ENCODE measurements at regions not wholly inside any gene's neighbourhood (a gene's known extent, or its start where the extent isn't known, plus 50 kb on each side); places are given as distances from the start of the nearest gene placed in this dataset.

DNA sequence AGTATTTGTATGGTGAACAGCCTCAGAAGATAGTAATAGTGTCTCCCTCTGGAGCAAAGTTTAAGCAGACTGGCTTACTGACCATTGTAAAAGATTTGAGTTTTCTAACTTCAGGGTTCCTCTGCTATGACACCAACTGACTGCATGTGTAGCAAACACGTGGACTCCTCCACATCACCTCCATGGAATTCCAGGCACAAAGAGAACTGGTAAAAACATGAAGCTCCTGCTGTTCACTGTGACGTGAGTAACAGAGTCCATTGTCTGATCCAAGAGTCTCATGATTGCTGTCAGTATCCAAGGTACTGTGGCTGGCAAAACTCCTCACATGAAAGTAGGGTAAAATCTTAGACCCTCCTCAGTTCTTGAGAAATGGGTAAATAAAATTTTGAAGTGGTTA is 107.6 kb upstream of the FAM9B start:
- dilution Hi-C loops (cut with HindIII; ENCODE audit: low sequenced_read_pairs, unreplicated experiment): no loop called here
- BruUV-seq (replicated peaks): no TSS peak

More for the DNA sequence above, 107.6 kb upstream of the FAM9B start:
- WGBS, 2 experiments (ENCODE audit: extremely low coverage in 2 of 2, insufficient read length in 1 of 2): no CpG with 5 or more reads among the region's 2 CpGs
- Histone ChIP-seq H3K27me3 (ENCODE audit: control insufficient read depth, insufficient read depth, low read length) (no peaks in the 10 kb centered on the region), H3K14ac (replicated peaks; ENCODE audit: low read depth, low read length) (0 out of 2 replicates have a peak overlapping the region, but pooled peaks have one; percentile 10), H3K56ac (ENCODE audit: extremely low read depth, insufficient read depth, low read length) (no peak overlapping the region), H3K18ac (ENCODE audit: low read depth, low read length) (peak overlapping the region; percentile 55; the same call in 1 of the 2 replicates), H4K5ac (ENCODE audit: low read depth, low read length) (peak overlapping the region; percentile 58; the same call in 1 of the 2 replicates), H3K27ac (ENCODE audit: insufficient read depth, low read length) (no peak overlapping the region), H2BK20ac (ENCODE audit: low read depth, low read length) (peak overlapping the region; percentile 80; the same call in 1 of the 2 replicates), H4K8ac (ENCODE audit: low read depth in 2 of 2, low read length in 2 of 2) (peak overlapping the region in 1 of 2 experiments; percentile 22; a peak in 2 of 4 replicates), H2AK9ac (replicated peaks; ENCODE audit: low read depth, low read length, poor library complexity) (no peak overlapping the region), H3K9me3 (ENCODE audit: control insufficient read depth, insufficient read depth, low read length) (no peaks in the 10 kb centered on the region), H3K79me1 (ENCODE audit: low read depth in 1 of 2, low read length in 2 of 2) (no peaks in the 10 kb centered on the region), H2BK15ac (ENCODE audit: low read depth, low read length) (0 out of 3 replicates have a peak overlapping the region, but pooled peaks have one; percentile 12), H2AFZ (replicated peaks; ENCODE audit: low read length, poor library complexity) (no peak overlapping the region), H3K36me3 (ENCODE audit: control insufficient read depth, insufficient read depth, low read length) (no peaks in the 10 kb centered on the region), H3K4me1 (ENCODE audit: control insufficient read depth, insufficient read depth, low read length) (peaks cover 4% of the 10 kb centered on the region), H3K4ac (ENCODE audit: low read depth, low read length) (peak overlapping the region; percentile 20; the same call in 1 of the 2 replicates), H3K9me1 (ENCODE audit: insufficient read depth, low read length) (peaks cover 6% of the 10 kb centered on the region; the same call in 1 of the 2 replicates), H3K4me2 (ENCODE audit: low read depth, low read length) (peak overlapping the region; percentile 36; the same call in 1 of the 2 replicates), H2AK5ac (ENCODE audit: low read depth, low read length) (no peak overlapping the region), H3K9ac (ENCODE audit: low read depth, low read length) (no peak overlapping the region), H2BK120ac (ENCODE audit: low read depth, low read length) (peak overlapping the region; percentile 6; the same call in 1 of the 2 replicates), H4K20me1 (ENCODE audit: insufficient read depth, low read length) (no peaks in the 10 kb centered on the region), H3K4me3 (ENCODE audit: insufficient read depth, low read depth, low read length) (no peak overlapping the region), H3K23ac (ENCODE audit: low read depth, low read length) (no peak overlapping the region), H4K91ac (ENCODE audit: insufficient read depth, low read depth, low read length) (0 out of 2 replicates have a peak overlapping the region, but pooled peaks have one; percentile 47), H2BK5ac (ENCODE audit: low read depth, low read length, poor library complexity, severe bottlenecking) (peak overlapping the region; percentile 65)
- ATAC-seq (ENCODE audit: low read depth) (peak; percentile 54; the same call in 1 of the 2 replicates), DNase-seq (peak; percentile 85)
- CTCF ChIA-PET: no interaction called here
- in situ Hi-C loops (cut with MboI; ENCODE audit: low sequenced_read_pairs): no loop called here
- 0 out of 2 replicates have a peak, but pooled peaks have one; percentile 43 for TF ChIP-seq BHLHE40 (IDR thresholded peaks at IDR 0.05; ENCODE audit: low read depth, low read length)
- no peak for TF ChIP-seq FOS (IDR thresholded peaks at IDR 0.05; ENCODE audit: low read depth, low read length)
- POLR2A ChIA-PET (ENCODE audit: unreplicated experiment): no interaction called here
- intact Hi-C loops (cut with micrococcal nuclease): no loop called here

All from IMR-90 (cell line).